SK-N-MC (cell line): ENCODE measurements at regions not wholly inside any gene's neighbourhood (a gene's known extent, or its start where the extent isn't known, plus 50 kb on each side); places are given as distances from the start of the nearest gene placed in this dataset.

Experiments
- DNase-seq: peaks from one replicate; pipeline ENCODE4 v3.0.0-alpha.2; 2011; ENCODE audit warnings: low read depth, low spot score
- H3K27ac ChIP-seq: fragments of 200-600 bp; sonication (generic); 2 replicates; pipeline ENCODE4 v1.5.1; 2016; ENCODE audit warnings: mixed run types
- H3K36me3 ChIP-seq: fragments of 200-600 bp; sonication (generic); 2 replicates; pipeline ENCODE4 v1.6.1; 2017; ENCODE audit warnings: antibody characterized with exemption, low read length, mixed read lengths; ENCODE audit not compliant: insufficient read depth
- H3K4me3 ChIP-seq: fragments of 200-600 bp; sonication (generic); 2 replicates; pipeline ENCODE4 v1.5.1; 2016
- H3K9ac ChIP-seq: fragments of 200-600 bp; sonication (generic); 2 replicates; pipeline ENCODE4 v1.8.0; 2017; ENCODE audit warnings: mixed run types, mixed read lengths; ENCODE audit not compliant: insufficient read length
- H3K9me3 ChIP-seq: fragments of 200-600 bp; sonication (generic); 2 replicates; pipeline ENCODE4 v1.6.1; 2017; ENCODE audit warnings: low read depth, mild to moderate bottlenecking, antibody characterized with exemption, low read length, moderate library complexity, mixed read lengths
- EZH2 ChIP-seq: fragments of 200-600 bp; sonication (generic); IDR thresholded peaks from one replicate; pipeline ENCODE4 v1.6.1; 2017; ENCODE audit warnings: antibody characterized with exemption
- FOXP2 ChIP-seq: optimal IDR thresholded peaks from 2 replicates; pipeline ENCODE3; 2011; ENCODE audit warnings: mild to moderate bottlenecking, moderate library complexity; ENCODE audit not compliant: insufficient read depth; ENCODE audit errors: extremely low read length, control extremely low read depth
- POLR2AphosphoS5 ChIP-seq: IDR thresholded peaks from 2 replicates; pipeline ENCODE4 v1.6.1; 2012; ENCODE audit warnings: mild to moderate bottlenecking, low read depth, low read length, borderline replicate concordance

DNA sequence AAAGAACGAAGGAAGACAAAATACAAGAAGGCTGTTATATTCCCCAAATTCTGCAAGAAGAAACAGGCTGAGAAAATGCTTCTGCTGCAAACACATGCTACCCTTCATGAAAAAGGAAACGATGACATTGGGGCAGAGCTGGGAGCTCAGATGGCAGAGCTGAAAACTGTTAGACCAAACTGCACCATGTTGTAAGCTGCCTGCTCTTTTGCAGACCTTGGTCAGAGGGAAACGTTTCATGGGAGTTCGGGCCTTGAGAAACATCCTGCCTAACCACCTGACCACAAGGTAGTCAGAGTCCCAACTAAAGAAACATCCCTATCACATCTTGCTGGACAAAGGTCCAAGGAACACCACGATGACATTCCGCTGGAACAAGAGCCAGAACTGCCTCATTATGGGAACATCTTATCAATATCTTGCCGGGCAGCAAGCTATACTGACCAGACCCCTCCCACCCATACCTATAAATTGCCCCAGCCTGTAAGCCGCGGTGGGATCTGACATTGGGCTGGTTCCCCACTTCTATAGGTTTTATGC is 110.7 kb upstream of the CTSC start:
- H3K9ac ChIP-seq, result no peak overlapping the region
- H3K4me3 ChIP-seq, result no peak overlapping the region
- no peak overlapping the region for H3K27ac ChIP-seq
- TF ChIP-seq EZH2 (no peak), POLR2AphosphoS5 (no peak), FOXP2 (no peak)
- H3K9me3 ChIP-seq, result no peaks in the 10 kb centered on the region
- no peak for DNase-seq
- no peaks in the 10 kb centered on the region for H3K36me3 ChIP-seq

- DNase-seq, result no peak
- Histone ChIP-seq H3K9me3 (no peaks in the 10 kb centered on the region), H3K36me3 (no peaks in the 10 kb centered on the region), H3K4me3 (no peak overlapping the region), H3K27ac (no peak overlapping the region), H3K9ac (no peak overlapping the region)
- TF ChIP-seq POLR2AphosphoS5 (no peak), EZH2 (no peak), FOXP2 (no peak)
Observed at GRCh38 chr11:88447281-88447680, 109.7 kb upstream of the CTSC start.

- Histone ChIP-seq H3K27ac (no peak overlapping the region), H3K4me3 (no peak overlapping the region), H3K9ac (no peak overlapping the region), H3K9me3 (no peaks in the 10 kb centered on the region), H3K36me3 (no peaks in the 10 kb centered on the region)
- TF ChIP-seq FOXP2 (no peak), EZH2 (no peak), POLR2AphosphoS5 (no peak)
- no peak for DNase-seq
Observed at GRCh38 chr11:88439356-88439755, 101.8 kb upstream of the CTSC start.

- TF ChIP-seq EZH2, result no peak
- TF ChIP-seq POLR2AphosphoS5, result no peak
- no peak for TF ChIP-seq FOXP2
- Histone ChIP-seq H3K36me3 (no peaks in the 10 kb centered on the region), H3K9ac (no peak overlapping the region), H3K4me3 (no peak overlapping the region), H3K27ac (no peak overlapping the region), H3K9me3 (no peaks in the 10 kb centered on the region)
- DNase-seq, result no peak
Observed at GRCh38 chr11:88438721-88439120, 101.2 kb upstream of the CTSC start.

DNA sequence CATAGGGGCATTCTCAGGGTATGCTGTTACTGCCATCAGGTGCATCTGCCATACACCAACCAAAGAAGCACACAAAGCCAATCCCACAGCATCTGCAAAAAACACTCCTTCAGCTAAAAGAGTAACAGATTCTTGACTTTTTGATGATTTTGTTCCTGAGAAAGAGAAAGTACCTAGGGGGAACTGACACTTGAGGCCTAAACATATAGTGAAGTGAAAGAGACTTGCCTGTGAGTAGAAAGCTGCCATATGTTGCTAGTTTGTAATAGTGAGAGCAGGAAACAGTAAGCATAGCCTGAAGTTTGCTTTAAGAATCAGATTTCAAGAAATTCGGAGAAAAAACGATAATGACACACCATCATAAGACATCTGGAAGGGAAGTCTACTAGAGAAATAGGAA is 97.9 kb upstream of the CTSC start:
- no peaks in the 10 kb centered on the region for H3K36me3 ChIP-seq
- H3K9ac ChIP-seq, result no peak overlapping the region
- H3K4me3 ChIP-seq, result no peak overlapping the region
- no peak for DNase-seq
- no peak overlapping the region for H3K27ac ChIP-seq
- no peaks in the 10 kb centered on the region for H3K9me3 ChIP-seq
- TF ChIP-seq FOXP2, result no peak
- no peak for TF ChIP-seq EZH2
- TF ChIP-seq POLR2AphosphoS5, result no peak

GRCh38 chr11:88434333-88434976 is 96.9 kb upstream of the CTSC start:
- H3K27ac ChIP-seq, result no peak overlapping the region
- no peak overlapping the region for H3K9ac ChIP-seq
- no peak for DNase-seq
- no peaks in the 10 kb centered on the region for H3K9me3 ChIP-seq
- no peak for TF ChIP-seq POLR2AphosphoS5
- no peak for TF ChIP-seq FOXP2
- TF ChIP-seq EZH2, result no peak
- H3K4me3 ChIP-seq, result no peak overlapping the region
- no peaks in the 10 kb centered on the region for H3K36me3 ChIP-seq

- no peak for DNase-seq
Observed at GRCh38 chr11:88433536-88434230, 96.1 kb upstream of the CTSC start.

DNA sequence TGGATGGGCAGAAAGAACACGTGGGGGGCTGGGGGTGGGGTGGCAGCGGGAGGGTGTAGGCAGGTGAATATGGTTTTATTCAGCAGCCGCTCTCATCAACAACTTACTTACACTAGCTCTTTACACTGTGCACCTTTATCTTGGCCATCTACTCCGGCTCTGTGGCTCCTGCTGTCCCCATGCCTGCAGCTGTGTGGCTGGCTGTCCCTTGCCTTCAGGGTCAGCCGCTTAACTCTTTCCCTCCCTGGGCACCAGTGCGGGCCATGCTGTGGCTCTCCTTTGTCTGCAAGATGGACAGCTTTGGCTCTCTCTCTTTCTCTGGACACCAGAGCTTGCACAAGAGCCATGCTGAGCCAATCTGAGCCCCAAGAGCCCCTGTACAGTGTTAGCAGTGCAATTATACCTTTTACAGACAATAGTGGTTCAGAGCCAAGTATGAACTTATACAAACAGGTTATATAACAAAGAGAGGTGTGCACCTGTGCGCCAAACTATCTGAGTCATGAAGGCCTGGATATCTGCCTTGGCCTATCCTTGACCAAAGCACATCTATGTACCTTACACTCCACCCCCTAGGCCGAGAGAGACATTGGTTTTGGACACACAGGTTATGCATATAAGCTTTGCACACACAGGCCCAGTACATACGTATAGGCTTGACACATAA is 94.3 kb upstream of the CTSC start:
- Histone ChIP-seq H3K36me3 (no peaks in the 10 kb centered on the region), H3K4me3 (no peak overlapping the region), H3K9me3 (no peaks in the 10 kb centered on the region), H3K9ac (no peak overlapping the region), H3K27ac (no peak overlapping the region)
- DNase-seq, result no peak
- TF ChIP-seq FOXP2, result no peak

More at GRCh38 chr11:88433536-88434230, 96.1 kb upstream of the CTSC start:
- H3K4me3 ChIP-seq, result no peak overlapping the region
- no peaks in the 10 kb centered on the region for H3K36me3 ChIP-seq
- no peak for TF ChIP-seq EZH2
- no peak for TF ChIP-seq FOXP2
- no peak for TF ChIP-seq POLR2AphosphoS5
- no peak overlapping the region for H3K27ac ChIP-seq
- H3K9me3 ChIP-seq, result no peaks in the 10 kb centered on the region
- no peak overlapping the region for H3K9ac ChIP-seq
